H54 (cell line): ENCODE measurements at regions not wholly inside any gene's neighbourhood (a gene's known extent, or its start where the extent isn't known, plus 50 kb on each side); places are given as distances from the start of the nearest gene placed in this dataset.

Experiments used
- DNase-seq: peaks from one replicate; pipeline ENCODE4 v3.0.0; 2011; ENCODE audit warnings: low spot score, mixed read lengths; ENCODE audit not compliant: insufficient read length
- FAIRE-seq: peaks from 3 replicates; lab custom pipeline; 2011; peaks lifted over from hg19 to GRCh38; lab: Jason Lieb, UNC
- POLR2A ChIP-seq: IDR thresholded peaks from 2 replicates; pipeline ENCODE4 v1.6.1; 2011; ENCODE audit warnings: low read depth, mild to moderate bottlenecking, low read length

DNA sequence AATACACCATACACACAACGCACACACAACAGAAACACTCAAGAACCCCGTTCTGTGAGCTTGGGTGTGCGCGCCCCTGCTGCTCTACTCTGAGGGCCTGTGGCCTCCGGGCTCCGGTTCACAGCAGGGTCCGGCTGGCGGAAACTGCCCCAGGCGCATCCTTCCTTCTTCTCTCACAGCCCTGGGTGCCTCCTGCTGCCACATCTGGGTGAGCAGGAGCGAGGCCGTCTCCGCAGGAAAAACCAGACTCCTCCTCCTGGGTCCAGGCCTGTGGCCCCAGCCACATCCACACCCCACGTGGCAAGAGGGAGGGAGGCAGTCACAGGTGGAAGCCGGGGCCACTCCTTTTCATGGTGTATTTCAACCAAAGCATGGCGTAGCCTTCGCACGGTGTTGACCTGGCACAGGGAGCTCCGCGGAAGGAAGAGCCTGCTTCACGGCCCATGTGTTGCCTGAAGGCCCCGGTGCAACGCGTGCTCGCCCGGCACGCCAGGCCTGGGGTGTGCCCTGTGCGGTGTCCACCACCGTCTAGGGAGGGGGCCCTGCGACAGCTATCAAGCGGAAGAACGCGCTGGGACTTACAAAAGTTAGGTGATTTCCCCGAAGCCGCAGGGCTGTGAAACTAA lies 1502.7 kb downstream of the TBC1D22A start:
- FAIRE-seq: no peak
- DNase-seq: no peak
- no peak for TF ChIP-seq POLR2A

DNA sequence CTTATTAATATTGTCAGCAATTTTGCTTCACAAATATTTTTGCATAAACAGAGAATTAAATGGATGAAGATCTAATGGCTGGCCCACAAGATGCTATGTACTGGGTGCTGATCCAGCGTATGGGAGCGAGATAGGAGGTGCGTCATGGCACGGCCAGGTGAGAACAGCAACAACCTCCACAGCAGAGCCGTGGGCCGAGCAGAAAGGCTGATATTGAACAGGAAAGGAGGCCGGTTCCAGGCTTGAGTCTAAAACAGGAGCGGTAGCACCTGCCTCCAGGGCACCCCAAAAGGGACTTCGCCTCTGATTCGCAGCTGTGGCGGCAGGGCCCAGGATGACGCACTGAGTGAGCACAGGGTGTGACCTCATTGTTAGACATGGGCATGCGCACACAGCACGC lies 1502.1 kb downstream of the TBC1D22A start:
- DNase-seq (no peak), FAIRE-seq (no peak)
- no peak for TF ChIP-seq POLR2A

DNA sequence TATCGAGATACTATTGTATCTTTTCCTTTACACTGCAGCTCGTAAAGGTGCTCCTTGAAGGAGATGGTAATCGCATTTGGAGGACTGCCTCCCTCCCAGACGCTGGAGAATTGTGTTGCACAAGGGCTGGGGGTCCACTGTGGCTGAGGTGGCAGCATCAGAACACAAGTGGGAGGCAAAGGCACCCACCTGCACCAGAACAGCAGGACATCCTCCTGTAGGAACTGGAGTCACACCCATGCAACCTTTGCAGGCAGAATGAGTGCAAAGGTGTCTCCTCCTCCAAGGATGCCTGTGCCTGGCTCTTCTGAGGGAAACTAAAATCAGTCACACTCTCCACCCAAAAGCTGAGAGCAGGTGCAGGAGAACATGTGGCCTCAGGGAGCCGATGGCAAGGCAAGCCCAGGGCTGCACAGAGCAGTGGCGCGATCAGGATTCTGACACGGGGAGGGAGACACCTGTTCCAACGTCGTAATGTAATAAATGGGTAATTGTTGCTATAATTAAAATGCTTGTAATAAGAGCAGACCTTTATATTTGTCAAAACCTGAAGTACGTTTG lies 1501.4 kb downstream of the TBC1D22A start:
- no peak for TF ChIP-seq POLR2A
- FAIRE-seq: no peak
- DNase-seq: no peak

DNA sequence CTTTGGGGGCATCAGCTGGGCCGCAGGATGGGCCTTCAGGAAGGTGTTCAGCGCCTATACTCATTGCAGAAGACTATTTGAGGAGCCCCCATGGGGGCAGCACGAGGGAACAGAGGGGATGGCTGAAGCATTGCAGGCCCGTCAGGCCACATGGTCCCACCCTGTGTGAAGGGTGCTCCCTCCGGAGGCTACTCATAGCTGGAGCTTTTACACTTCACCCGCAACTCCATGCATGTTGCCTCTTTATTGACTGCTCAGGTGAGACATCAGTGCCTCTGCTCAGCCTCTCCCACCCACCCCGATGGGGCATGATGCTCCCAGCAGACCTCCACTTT lies 1500.9 kb downstream of the TBC1D22A start:
- FAIRE-seq (no peak), DNase-seq (no peak)
- TF ChIP-seq POLR2A: no peak

- no peak for DNase-seq
- no peak for FAIRE-seq
- no peak for TF ChIP-seq POLR2A
Observed at GRCh38 chr22:48262596-48263430, 1500.4 kb downstream of the TBC1D22A start.

- TF ChIP-seq POLR2A: no peak
- no peak for FAIRE-seq
- no peak for DNase-seq
Observed at GRCh38 chr22:48261706-48262105, 1499.3 kb downstream of the TBC1D22A start.

- FAIRE-seq (no peak), DNase-seq (no peak)
- TF ChIP-seq POLR2A: no peak
Observed at GRCh38 chr22:48261048-48261621, 1498.7 kb downstream of the TBC1D22A start.

- FAIRE-seq: no peak
- TF ChIP-seq POLR2A: no peak
- DNase-seq: no peak
Observed at GRCh38 chr22:48259991-48260670, 1497.7 kb downstream of the TBC1D22A start.

DNA sequence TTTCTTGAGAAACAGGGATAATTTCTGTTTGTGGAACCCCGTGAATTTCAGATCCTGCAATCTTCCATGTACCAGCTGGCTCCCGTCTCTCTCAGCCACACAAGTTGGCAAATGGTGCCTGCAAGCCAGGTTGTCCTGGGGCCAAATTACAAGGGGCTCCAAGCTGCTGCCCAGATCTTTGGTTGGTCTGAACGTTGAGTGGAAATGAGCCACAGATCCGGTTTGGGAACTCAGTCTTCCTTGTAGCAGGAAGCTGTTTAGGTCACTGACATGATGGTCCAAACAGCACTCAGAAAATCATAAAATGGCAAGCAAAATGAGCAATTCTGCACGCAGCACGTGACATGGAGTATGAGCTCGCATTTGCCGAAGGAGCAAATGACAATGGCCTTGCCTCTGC lies 1496.4 kb downstream of the TBC1D22A start:
- FAIRE-seq (no peak), DNase-seq (no peak)
- no peak for TF ChIP-seq POLR2A

DNA sequence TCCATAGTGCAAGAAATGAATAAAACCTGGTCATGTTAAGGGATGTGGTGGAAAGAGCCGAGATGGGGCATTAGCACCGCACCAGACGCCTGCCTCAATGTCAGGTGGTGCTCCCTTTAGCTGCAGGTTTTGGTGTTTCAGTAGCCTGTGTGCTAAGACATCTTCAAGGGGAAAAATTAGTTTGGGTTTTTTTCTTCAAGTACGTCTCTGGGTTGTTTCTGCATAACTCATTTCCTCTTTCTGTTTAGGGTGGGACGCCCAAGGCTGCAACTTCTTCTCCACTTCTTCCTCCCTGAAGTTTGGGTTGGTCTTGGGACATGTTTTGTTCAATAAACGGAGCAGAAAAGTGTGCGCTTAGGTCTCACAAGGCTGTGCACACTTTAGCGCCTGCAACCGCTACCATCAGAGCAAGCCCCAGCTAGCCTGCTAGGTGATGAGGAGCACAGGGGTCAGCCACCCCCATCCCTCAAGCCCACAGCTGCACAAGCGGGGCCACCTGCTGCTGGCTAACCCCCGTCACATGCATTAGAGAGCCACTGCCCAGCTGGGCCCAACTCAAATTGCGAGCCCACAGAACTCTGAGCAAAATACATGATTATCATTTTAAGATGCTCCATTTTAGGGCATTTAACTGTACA lies 1495.7 kb downstream of the TBC1D22A start:
- DNase-seq: no peak
- no peak for FAIRE-seq
- no peak for TF ChIP-seq POLR2A

GRCh38 chr22:48257685-48258055 lies 1495.2 kb downstream of the TBC1D22A start:
- no peak for TF ChIP-seq POLR2A
- DNase-seq (no peak), FAIRE-seq (no peak)

GRCh38 chr22:48256776-48257684 lies 1494.6 kb downstream of the TBC1D22A start:
- no peak for TF ChIP-seq POLR2A
- DNase-seq (no peak), FAIRE-seq (no peak)
